ENCODE measurements at regions not wholly inside any gene's neighbourhood (a gene's known extent, or its start where the extent isn't known, plus 50 kb on each side); places are given as distances from the start of the nearest gene placed in this dataset.

DNA sequence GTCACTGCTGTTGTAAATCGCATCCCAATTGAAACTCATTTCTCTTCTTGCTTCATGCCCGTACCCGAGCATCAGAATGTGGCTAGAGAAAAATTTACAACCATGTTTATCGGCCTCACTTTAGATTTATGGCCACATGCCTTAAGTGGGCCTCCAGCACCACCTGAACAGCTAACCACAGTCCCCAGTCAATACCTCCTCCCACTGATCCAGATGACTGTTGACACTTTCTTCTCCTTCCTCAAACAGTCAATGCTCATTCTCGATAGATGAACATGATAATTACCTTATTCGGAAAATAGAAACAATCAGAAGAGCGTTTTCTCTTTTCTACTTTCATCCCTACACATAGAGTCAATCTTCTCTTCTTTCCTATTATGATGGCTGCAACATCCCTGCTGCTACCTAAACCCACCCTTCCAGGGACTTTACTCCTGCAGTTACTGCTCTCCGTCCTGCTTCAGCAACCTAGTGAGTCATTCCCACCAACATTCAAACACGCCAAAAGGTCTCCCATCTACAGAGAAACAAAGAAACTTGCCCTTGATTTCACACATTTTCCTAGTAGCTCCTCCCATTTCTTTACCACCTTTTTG lies 416.3 kb upstream of the MAF start:
- TF ChIP-seq, protein P1, sequence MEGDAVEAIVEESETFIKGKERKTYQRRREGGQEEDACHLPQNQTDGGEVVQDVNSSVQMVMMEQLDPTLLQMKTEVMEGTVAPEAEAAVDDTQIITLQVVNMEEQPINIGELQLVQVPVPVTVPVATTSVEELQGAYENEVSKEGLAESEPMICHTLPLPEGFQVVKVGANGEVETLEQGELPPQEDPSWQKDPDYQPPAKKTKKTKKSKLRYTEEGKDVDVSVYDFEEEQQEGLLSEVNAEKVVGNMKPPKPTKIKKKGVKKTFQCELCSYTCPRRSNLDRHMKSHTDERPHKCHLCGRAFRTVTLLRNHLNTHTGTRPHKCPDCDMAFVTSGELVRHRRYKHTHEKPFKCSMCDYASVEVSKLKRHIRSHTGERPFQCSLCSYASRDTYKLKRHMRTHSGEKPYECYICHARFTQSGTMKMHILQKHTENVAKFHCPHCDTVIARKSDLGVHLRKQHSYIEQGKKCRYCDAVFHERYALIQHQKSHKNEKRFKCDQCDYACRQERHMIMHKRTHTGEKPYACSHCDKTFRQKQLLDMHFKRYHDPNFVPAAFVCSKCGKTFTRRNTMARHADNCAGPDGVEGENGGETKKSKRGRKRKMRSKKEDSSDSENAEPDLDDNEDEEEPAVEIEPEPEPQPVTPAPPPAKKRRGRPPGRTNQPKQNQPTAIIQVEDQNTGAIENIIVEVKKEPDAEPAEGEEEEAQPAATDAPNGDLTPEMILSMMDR (IDR thresholded peaks at IDR 0.05): no peak
- TF ChIP-seq EP300 (IDR thresholded peaks at IDR 0.05) (no peak), POLR2A (IDR thresholded peaks at IDR 0.05) (no peak)
